NCI-H510A (cell line): ENCODE measurements at regions not wholly inside any gene's neighbourhood (a gene's known extent, or its start where the extent isn't known, plus 50 kb on each side); places are given as distances from the start of the nearest gene placed in this dataset.

Source experiments
- DNase-seq: peaks from one replicate; lab custom pipeline; 2025; lab: John Stamatoyannopoulos, UW

- no peak for DNase-seq
These were observed 1667.4 kb upstream of the SLC39A10 start for GRCh38 chr2:193989645-193990044.

GRCh38 chr2:193988784-193989183 is 1668.2 kb upstream of the SLC39A10 start:
- DNase-seq = no peak

- DNase-seq = no peak
These were observed 1671.8 kb upstream of the SLC39A10 start for GRCh38 chr2:193985272-193985671.

- no peak for DNase-seq
These were observed 1676.4 kb upstream of the SLC39A10 start for GRCh38 chr2:193980599-193980998.

GRCh38 chr2:193973781-193974180 is 1683.2 kb upstream of the SLC39A10 start:
- no peak for DNase-seq

GRCh38 chr2:193966590-193966989 is 1690.4 kb upstream of the SLC39A10 start:
- no peak for DNase-seq

- no peak for DNase-seq
These were observed 1691.8 kb upstream of the SLC39A10 start for GRCh38 chr2:193965263-193965662.

GRCh38 chr2:193963472-193964119 is 1693.4 kb upstream of the SLC39A10 start:
- DNase-seq = no peak

- DNase-seq = no peak
These were observed 1710.2 kb upstream of the SLC39A10 start for GRCh38 chr2:193946806-193947205.

- DNase-seq = no peak
These were observed 1713.5 kb upstream of the SLC39A10 start for GRCh38 chr2:193943406-193943960.

GRCh38 chr2:193935114-193935513 is 1721.9 kb upstream of the SLC39A10 start:
- no peak for DNase-seq

- DNase-seq = no peak
These were observed 1727.9 kb upstream of the SLC39A10 start for GRCh38 chr2:193929131-193929530.

GRCh38 chr2:193907561-193907960 is 1712.8 kb upstream of the TMEFF2 start:
- no peak for DNase-seq

GRCh38 chr2:193900292-193900691 is 1705.6 kb upstream of the TMEFF2 start:
- DNase-seq = no peak

- DNase-seq = no peak
These were observed 1700.5 kb upstream of the TMEFF2 start for GRCh38 chr2:193895226-193895625.

- no peak for DNase-seq
These were observed 1699.3 kb upstream of the TMEFF2 start for GRCh38 chr2:193894081-193894480.

- DNase-seq = no peak
These were observed 1696.3 kb upstream of the TMEFF2 start for GRCh38 chr2:193891023-193891422.

GRCh38 chr2:193885419-193885818 is 1690.7 kb upstream of the TMEFF2 start:
- no peak for DNase-seq

- DNase-seq = no peak
These were observed 1689.1 kb upstream of the TMEFF2 start for GRCh38 chr2:193883820-193884219.

- DNase-seq = no peak
These were observed 1682.2 kb upstream of the TMEFF2 start for GRCh38 chr2:193876980-193877379.

GRCh38 chr2:193869564-193869963 is 1674.8 kb upstream of the TMEFF2 start:
- no peak for DNase-seq

GRCh38 chr2:193868833-193869232 is 1674.1 kb upstream of the TMEFF2 start:
- no peak for DNase-seq

GRCh38 chr2:193868132-193868531 is 1673.4 kb upstream of the TMEFF2 start:
- no peak for DNase-seq

- DNase-seq = no peak
These were observed 1672.7 kb upstream of the TMEFF2 start for GRCh38 chr2:193867454-193867853.
